H1 (cell line): ENCODE measurements at regions not wholly inside any gene's neighbourhood (a gene's known extent, or its start where the extent isn't known, plus 50 kb on each side); places are given as distances from the start of the nearest gene placed in this dataset.

Experiments used
- E2F6 ChIP-seq: IDR thresholded peaks from 2 replicates; pipeline ENCODE4 v1.6.1; 2012; ENCODE audit warnings: inconsistent platforms
- JUND ChIP-seq: IDR thresholded peaks from 2 replicates; pipeline ENCODE4 v1.6.1; 2011; ENCODE audit warnings: mild to moderate bottlenecking, improper control_type of control experiment, low read length
- MAFK ChIP-seq: IDR thresholded peaks from 2 replicates; pipeline ENCODE4 v1.6.1; 2012; ENCODE audit warnings: low read depth, mild to moderate bottlenecking, improper control_type of control experiment, low read length
- PHF8 ChIP-seq: fragments of 200-600 bp; sonication (generic); conservative IDR thresholded peaks from 2 replicates; pipeline ENCODE4 v1.7.1; 2012; ENCODE audit warnings: low read depth, mild to moderate bottlenecking, inconsistent platforms, low read length, moderate library complexity
- TAF7 ChIP-seq: optimal IDR thresholded peaks from 2 replicates; pipeline ENCODE3; 2011; ENCODE audit warnings: low read depth, mild to moderate bottlenecking, inconsistent platforms, low read length, moderate library complexity, borderline replicate concordance

- TF ChIP-seq PHF8 = no peak
- TF ChIP-seq E2F6 = no peak
- no peak for TF ChIP-seq JUND
- TF ChIP-seq MAFK = no peak
- TF ChIP-seq TAF7 = no peak
Measured at GRCh38 chrX:20472620-20473258, 206.0 kb upstream of the RPS6KA3 start (continued).
